Nephron (organoid): ENCODE measurements at regions not wholly inside any gene's neighbourhood (a gene's known extent, or its start where the extent isn't known, plus 50 kb on each side); places are given as distances from the start of the nearest gene placed in this dataset.

ENCODE experiments used
- H3K27ac Mint-ChIP-seq, 3 experiments: 2 replicates each; pipeline ENCODE4 v1.8.0; 2020; ENCODE audit warnings: mixed read lengths in 3 of 3, mild to moderate bottlenecking in 2 of 3, moderate library complexity in 1 of 3
- H3K27me3 Mint-ChIP-seq: 2 replicates; pipeline ENCODE4 v1.8.0; 2021; ENCODE audit warnings: low read depth, mild to moderate bottlenecking, moderate library complexity, mixed read lengths
- H3K36me3 Mint-ChIP-seq: 2 replicates; pipeline ENCODE4 v1.8.0; 2020; ENCODE audit warnings: low read depth, mixed read lengths
- H3K4me1 Mint-ChIP-seq: 2 replicates; pipeline ENCODE4 v1.8.0; 2020; ENCODE audit warnings: mixed read lengths
- H3K4me3 Mint-ChIP-seq, 3 experiments: 2 replicates each; pipeline ENCODE4 v1.8.0; 2020; ENCODE audit warnings: mild to moderate bottlenecking in 3 of 3, mixed read lengths in 3 of 3, moderate library complexity in 2 of 3
- H3K9me3 Mint-ChIP-seq: 2 replicates; pipeline ENCODE4 v1.8.0; 2020; ENCODE audit warnings: mixed read lengths
- TF ChIP-seq, protein P1 (sequence below), 3 experiments: fragments of 200-600 bp; sonication (generic); IDR thresholded peaks; one replicate each; pipeline ENCODE4 v1.5.0; 2021; ENCODE audit warnings: antibody characterized with exemption in 3 of 3; ENCODE audit not compliant: unreplicated experiment in 3 of 3

DNA sequence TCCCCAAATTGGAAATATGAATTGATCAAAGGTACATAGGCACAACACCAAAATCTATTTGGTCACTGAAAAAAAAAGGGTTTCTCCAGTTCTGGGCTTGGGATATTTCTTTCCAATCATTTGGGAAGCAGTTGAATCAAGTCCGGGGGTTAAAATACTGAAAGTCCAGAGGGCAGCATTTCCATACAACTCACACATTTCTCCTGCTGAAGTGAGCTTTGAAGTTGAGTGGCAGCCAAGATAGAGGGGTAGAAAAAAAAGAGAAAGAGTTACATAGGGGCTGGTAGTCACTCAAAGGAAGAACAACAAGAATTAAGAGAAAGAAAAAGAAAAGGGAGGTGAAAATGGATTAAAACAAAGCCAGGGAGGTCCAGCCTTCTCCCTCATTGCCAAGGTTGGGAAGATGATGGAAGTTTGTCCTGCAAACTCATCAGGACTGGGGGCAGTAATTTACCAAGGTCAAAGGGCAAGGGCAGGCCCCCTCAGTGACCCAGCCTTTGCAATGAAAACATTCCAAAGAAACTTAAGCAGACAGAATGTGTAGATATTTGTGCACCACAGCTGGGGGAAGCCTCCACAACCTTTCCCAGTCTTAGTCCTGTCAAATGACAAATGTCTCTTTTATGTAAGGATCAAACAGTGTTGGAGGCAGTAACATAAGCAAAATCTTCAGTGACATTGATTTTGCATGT lies 525.3 kb upstream of the JARID2 start:
- peaks cover 17% of the 10 kb centered on the region for H3K4me1 Mint-ChIP-seq
- H3K4me3 Mint-ChIP-seq = no peak overlapping the region
- H3K27me3 Mint-ChIP-seq = no peaks in the 10 kb centered on the region
- no peaks in the 10 kb centered on the region for H3K9me3 Mint-ChIP-seq
- H3K27ac Mint-ChIP-seq = peak overlapping the region in 2 of 3 experiments; percentile 12 to 50
- H3K36me3 Mint-ChIP-seq = no peaks in the 10 kb centered on the region
- TF ChIP-seq, protein P1, sequence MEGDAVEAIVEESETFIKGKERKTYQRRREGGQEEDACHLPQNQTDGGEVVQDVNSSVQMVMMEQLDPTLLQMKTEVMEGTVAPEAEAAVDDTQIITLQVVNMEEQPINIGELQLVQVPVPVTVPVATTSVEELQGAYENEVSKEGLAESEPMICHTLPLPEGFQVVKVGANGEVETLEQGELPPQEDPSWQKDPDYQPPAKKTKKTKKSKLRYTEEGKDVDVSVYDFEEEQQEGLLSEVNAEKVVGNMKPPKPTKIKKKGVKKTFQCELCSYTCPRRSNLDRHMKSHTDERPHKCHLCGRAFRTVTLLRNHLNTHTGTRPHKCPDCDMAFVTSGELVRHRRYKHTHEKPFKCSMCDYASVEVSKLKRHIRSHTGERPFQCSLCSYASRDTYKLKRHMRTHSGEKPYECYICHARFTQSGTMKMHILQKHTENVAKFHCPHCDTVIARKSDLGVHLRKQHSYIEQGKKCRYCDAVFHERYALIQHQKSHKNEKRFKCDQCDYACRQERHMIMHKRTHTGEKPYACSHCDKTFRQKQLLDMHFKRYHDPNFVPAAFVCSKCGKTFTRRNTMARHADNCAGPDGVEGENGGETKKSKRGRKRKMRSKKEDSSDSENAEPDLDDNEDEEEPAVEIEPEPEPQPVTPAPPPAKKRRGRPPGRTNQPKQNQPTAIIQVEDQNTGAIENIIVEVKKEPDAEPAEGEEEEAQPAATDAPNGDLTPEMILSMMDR (IDR thresholded peaks at IDR 0.05; ENCODE audit: unreplicated experiment in 3 of 3) = no peak

DNA sequence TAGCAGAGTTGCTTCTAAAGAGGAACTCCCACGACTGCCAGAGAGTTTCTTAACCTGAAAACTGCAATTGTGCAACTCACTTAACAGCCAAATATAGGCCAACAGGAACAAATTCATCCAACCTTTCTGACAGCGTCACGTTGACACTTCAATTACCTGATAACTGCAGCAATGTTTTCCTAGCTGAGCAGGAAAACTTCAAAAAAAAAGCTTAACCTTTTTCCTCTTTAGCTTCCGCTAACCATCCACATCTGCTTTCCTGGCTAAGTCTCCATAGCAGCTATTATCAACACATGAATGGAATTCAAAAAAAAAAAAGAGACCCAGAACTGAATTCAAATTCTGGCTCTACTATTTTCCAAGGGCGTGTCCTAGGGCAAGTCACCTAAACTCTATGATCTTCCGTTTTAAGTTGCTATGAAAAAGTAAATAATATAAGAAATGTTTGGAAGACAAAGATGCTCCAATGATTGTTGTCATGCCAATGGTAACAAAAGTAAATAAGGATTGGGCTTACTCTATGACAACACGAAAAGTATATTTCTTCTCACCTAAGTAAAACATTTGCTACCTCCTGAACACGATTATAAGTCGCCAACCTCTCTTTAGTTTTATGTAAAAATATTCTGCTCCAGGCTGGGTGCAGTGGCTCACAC lies 524.6 kb upstream of the JARID2 start:
- TF ChIP-seq, protein P1 (IDR thresholded peaks at IDR 0.05; ENCODE audit: unreplicated experiment in 3 of 3) = no peak
- Mint-ChIP-seq H3K9me3 (no peaks in the 10 kb centered on the region), H3K4me3 (no peak overlapping the region), H3K36me3 (no peaks in the 10 kb centered on the region), H3K27me3 (no peaks in the 10 kb centered on the region), H3K4me1 (peaks cover 17% of the 10 kb centered on the region), H3K27ac (peak overlapping the region in 2 of 3 experiments; percentile 12 to 50)

DNA sequence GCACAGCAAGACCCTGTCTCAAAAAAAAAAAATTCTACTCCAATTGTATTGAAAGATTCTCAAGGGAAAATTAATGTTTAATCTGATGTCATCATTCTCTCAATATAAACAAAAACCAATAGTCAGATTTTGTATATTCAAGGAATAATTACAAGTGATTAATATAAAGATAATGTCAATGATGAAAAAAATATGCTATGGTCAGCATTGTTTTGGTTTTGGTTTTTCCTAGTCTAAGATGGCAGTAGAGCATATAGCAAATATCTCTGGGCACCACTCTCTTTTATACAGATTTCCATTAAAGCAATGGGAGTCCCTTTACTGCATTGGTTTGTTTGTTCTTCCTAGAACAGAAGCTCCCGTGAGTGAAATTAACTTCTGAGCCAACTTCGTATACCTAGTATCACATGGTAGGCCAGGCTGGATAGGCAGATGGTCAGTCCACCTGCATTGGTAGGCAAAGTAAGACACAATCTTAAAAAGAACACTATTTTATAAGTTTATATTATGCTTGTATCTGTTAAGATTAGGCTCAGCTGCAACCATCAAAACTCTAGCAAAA lies 523.8 kb upstream of the JARID2 start:
- Mint-ChIP-seq H3K4me3 (no peak overlapping the region), H3K36me3 (no peaks in the 10 kb centered on the region), H3K27me3 (no peaks in the 10 kb centered on the region), H3K9me3 (no peaks in the 10 kb centered on the region), H3K27ac (no peak overlapping the region), H3K4me1 (peaks cover 17% of the 10 kb centered on the region)
- TF ChIP-seq, protein P1 (IDR thresholded peaks at IDR 0.05; ENCODE audit: unreplicated experiment in 3 of 3) = no peak

DNA sequence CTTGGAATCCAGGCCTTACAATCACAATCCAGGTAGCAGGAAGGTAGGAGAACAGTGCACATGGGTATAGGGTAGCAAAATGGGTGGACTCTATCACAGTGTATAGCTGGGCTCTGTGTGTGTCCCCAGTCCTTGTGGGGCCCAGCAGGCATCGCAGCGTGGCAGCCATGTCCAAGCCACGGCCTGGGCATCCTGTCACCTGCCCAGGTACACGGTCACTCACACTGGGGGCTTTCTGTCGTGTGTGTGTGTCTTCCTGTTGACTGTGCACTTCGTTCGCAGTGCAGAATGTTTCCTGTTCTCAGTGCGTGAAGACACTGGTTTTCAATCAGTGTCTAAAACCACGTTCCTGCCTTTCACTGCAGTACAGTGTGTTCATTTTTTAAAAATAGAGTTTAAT lies 523.2 kb upstream of the JARID2 start:
- Mint-ChIP-seq H3K27me3 (no peaks in the 10 kb centered on the region), H3K4me3 (no peak overlapping the region), H3K9me3 (no peaks in the 10 kb centered on the region), H3K27ac (no peak overlapping the region), H3K4me1 (peaks cover 19% of the 10 kb centered on the region), H3K36me3 (no peaks in the 10 kb centered on the region)
- TF ChIP-seq, protein P1 (IDR thresholded peaks at IDR 0.05; ENCODE audit: unreplicated experiment in 3 of 3) = no peak

DNA sequence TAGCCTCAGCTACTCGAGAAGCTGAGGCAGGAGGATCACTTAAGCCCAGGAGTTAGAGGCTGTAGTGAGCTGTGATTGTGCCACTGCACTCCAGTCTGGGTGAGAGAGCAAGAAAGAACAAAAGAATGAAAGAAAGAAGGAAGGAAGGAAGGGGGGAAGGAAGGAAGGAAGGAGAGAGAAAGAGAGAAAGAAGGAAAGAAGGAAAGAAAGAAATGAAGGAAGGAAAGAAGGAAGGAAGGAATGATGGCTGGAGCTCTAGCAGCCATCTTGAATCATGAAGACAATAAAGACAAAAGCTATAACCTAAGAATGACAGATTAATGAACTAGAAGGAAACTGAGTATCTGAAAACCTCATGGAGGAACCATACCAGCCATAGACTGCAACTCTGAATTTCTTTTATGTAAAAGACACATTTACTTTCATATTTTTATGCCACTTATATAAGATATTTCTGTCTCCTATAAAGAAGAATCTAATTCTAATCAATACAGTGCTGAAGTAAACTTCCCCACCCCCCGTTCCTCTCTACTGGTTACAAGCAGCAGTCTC lies 522.3 kb upstream of the JARID2 start:
- H3K4me1 Mint-ChIP-seq = peaks cover 28% of the 10 kb centered on the region
- no peaks in the 10 kb centered on the region for H3K27me3 Mint-ChIP-seq
- no peak overlapping the region for H3K4me3 Mint-ChIP-seq
- no peak overlapping the region for H3K27ac Mint-ChIP-seq
- no peaks in the 10 kb centered on the region for H3K9me3 Mint-ChIP-seq
- TF ChIP-seq, protein P1 (IDR thresholded peaks at IDR 0.05; ENCODE audit: unreplicated experiment in 3 of 3) = no peak
- H3K36me3 Mint-ChIP-seq = no peaks in the 10 kb centered on the region
